SU-DHL-6 (cell line): ENCODE measurements at regions not wholly inside any gene's neighbourhood (a gene's known extent, or its start where the extent isn't known, plus 50 kb on each side); places are given as distances from the start of the nearest gene placed in this dataset.

ENCODE experiments used
- H2AFZ ChIP-seq: fragments of 200-600 bp; sonication (generic); 2 replicates; pipeline ENCODE4 v1.6.1; 2014; ENCODE audit warnings: low read depth, mild to moderate bottlenecking, moderate library complexity, mixed read lengths, antibody characterized with exemption, low read length; ENCODE audit not compliant: severe bottlenecking
- H3F3A ChIP-seq: fragments of 200-600 bp; shearing (Covaris generic); 2 replicates; pipeline ENCODE4 v1.6.0; 2016; ENCODE audit warnings: antibody characterized with exemption, mild to moderate bottlenecking; ENCODE audit not compliant: insufficient read depth
- H3K27ac ChIP-seq: fragments of 200-600 bp; sonication (generic); 2 replicates; pipeline ENCODE4 v1.5.1; 2016; ENCODE audit warnings: low read depth, mild to moderate bottlenecking, low read length, moderate library complexity, mixed read lengths
- H3K27me3 ChIP-seq: fragments of 200-600 bp; sonication (generic), shearing (Covaris generic); 2 replicates; pipeline ENCODE4 v1.6.0; 2014; ENCODE audit warnings: mild to moderate bottlenecking, low read length
- H3K36me3 ChIP-seq: fragments of 200-600 bp; sonication (generic); 2 replicates; pipeline ENCODE4 v1.6.1; 2014; ENCODE audit warnings: mild to moderate bottlenecking, low read length, mixed read lengths
- H3K4me2 ChIP-seq: fragments of 300-600, 200-600 bp; shearing (Covaris generic), sonication (generic); 2 replicates; pipeline ENCODE4 v1.6.0; 2014; ENCODE audit warnings: low read length, low read depth, mild to moderate bottlenecking; ENCODE audit not compliant: poor library complexity, severe bottlenecking
- H3K4me3 ChIP-seq: fragments of 200-600 bp; sonication (generic); 2 replicates; pipeline ENCODE4 v1.5.1; 2014; ENCODE audit warnings: antibody characterized with exemption, low read length, mild to moderate bottlenecking, mixed read lengths; ENCODE audit not compliant: insufficient read depth, poor library complexity, severe bottlenecking
- H3K79me2 ChIP-seq: fragments of 200-600 bp; sonication (generic); 2 replicates; pipeline ENCODE4 v1.6.1; 2014; ENCODE audit warnings: mild to moderate bottlenecking, low read length, moderate library complexity; ENCODE audit not compliant: insufficient read depth
- H3K9ac ChIP-seq: fragments of 200-600 bp; sonication (generic); 2 replicates; pipeline ENCODE4 v1.7.0; 2014; ENCODE audit warnings: mild to moderate bottlenecking, low read length
- H3K9me2 ChIP-seq: fragments of 200-600 bp; sonication (generic); replicated peaks from 2 replicates; pipeline ENCODE4 v1.6.1; 2014; ENCODE audit warnings: low read length; ENCODE audit not compliant: insufficient read depth
- H3K9me3 ChIP-seq: fragments of 200-600 bp; sonication (generic); 2 replicates; pipeline ENCODE4 v1.6.1; 2014; ENCODE audit warnings: low read length, mixed read lengths; ENCODE audit not compliant: insufficient read depth
- H4K20me1 ChIP-seq: fragments of 200-600 bp; sonication (generic); 2 replicates; pipeline ENCODE4 v1.6.1; 2014; ENCODE audit warnings: low read depth, mild to moderate bottlenecking, antibody characterized with exemption, low read length, moderate library complexity, mixed read lengths
- CTCF ChIP-seq: fragments of 200-600 bp; sonication (generic); IDR thresholded peaks from one replicate; pipeline ENCODE4 v1.5.1; 2017; ENCODE audit warnings: antibody characterized with exemption, mild to moderate bottlenecking, low read length, moderate library complexity; ENCODE audit not compliant: insufficient read depth, poor library complexity, severe bottlenecking
- EZH2phosphoT487 ChIP-seq: fragments of 200-600 bp; sonication (generic), shearing (Covaris generic); conservative IDR thresholded peaks from 2 replicates; pipeline ENCODE4 v1.6.1; 2018; ENCODE audit warnings: mild to moderate bottlenecking, antibody characterized with exemption, low read length, moderate library complexity, mixed read lengths

GRCh38 chr4:103934178-103934789 lies 214.5 kb upstream of the TACR3 start:
- Histone ChIP-seq H3F3A (no peaks in the 10 kb centered on the region), H3K27ac (no peak overlapping the region), H3K9me3 (no peaks in the 10 kb centered on the region), H3K9ac (no peak overlapping the region), H3K9me2 (no peaks in the 10 kb centered on the region), H3K27me3 (no peaks in the 10 kb centered on the region), H3K4me2 (no peak overlapping the region), H2AFZ (no peak overlapping the region), H4K20me1 (no peaks in the 10 kb centered on the region), H3K36me3 (no peaks in the 10 kb centered on the region), H3K4me3 (no peak overlapping the region), H3K79me2 (no peaks in the 10 kb centered on the region)
- TF ChIP-seq CTCF: peak; percentile 20
- TF ChIP-seq EZH2phosphoT487: no peak

- H3K79me2 ChIP-seq: no peaks in the 10 kb centered on the region
- H3K27ac ChIP-seq: no peak overlapping the region
- H4K20me1 ChIP-seq: no peaks in the 10 kb centered on the region
- H3K9ac ChIP-seq: no peak overlapping the region
- no peaks in the 10 kb centered on the region for H3K27me3 ChIP-seq
- H3K9me2 ChIP-seq: no peaks in the 10 kb centered on the region
- TF ChIP-seq CTCF: no peak
- TF ChIP-seq EZH2phosphoT487: no peak
- no peaks in the 10 kb centered on the region for H3K9me3 ChIP-seq
- H3K4me3 ChIP-seq: no peak overlapping the region
- no peak overlapping the region for H2AFZ ChIP-seq
- H3K36me3 ChIP-seq: no peaks in the 10 kb centered on the region
- no peaks in the 10 kb centered on the region for H3F3A ChIP-seq
- H3K4me2 ChIP-seq: no peak overlapping the region
Observed at GRCh38 chr4:103928370-103928769, 208.6 kb upstream of the TACR3 start.

GRCh38 chr4:103923551-103923950 lies 203.8 kb upstream of the TACR3 start:
- Histone ChIP-seq H2AFZ (no peak overlapping the region), H3K9me3 (no peaks in the 10 kb centered on the region), H3K36me3 (no peaks in the 10 kb centered on the region), H4K20me1 (no peaks in the 10 kb centered on the region), H3K9ac (no peak overlapping the region), H3K4me2 (no peak overlapping the region), H3K27me3 (no peaks in the 10 kb centered on the region), H3K79me2 (no peaks in the 10 kb centered on the region), H3K4me3 (no peak overlapping the region), H3K9me2 (no peaks in the 10 kb centered on the region), H3F3A (no peaks in the 10 kb centered on the region), H3K27ac (no peak overlapping the region)
- TF ChIP-seq CTCF (no peak), EZH2phosphoT487 (no peak)

GRCh38 chr4:103918214-103918613 lies 198.4 kb upstream of the TACR3 start:
- Histone ChIP-seq H3K4me2 (no peak overlapping the region), H3K79me2 (no peaks in the 10 kb centered on the region)

More at GRCh38 chr4:103918214-103918613, 198.4 kb upstream of the TACR3 start:
- H3K9me3 ChIP-seq: no peaks in the 10 kb centered on the region
- no peaks in the 10 kb centered on the region for H3K36me3 ChIP-seq
- no peaks in the 10 kb centered on the region for H3F3A ChIP-seq
- H3K9me2 ChIP-seq: no peaks in the 10 kb centered on the region
- no peaks in the 10 kb centered on the region for H3K27me3 ChIP-seq
- no peak for TF ChIP-seq CTCF
- TF ChIP-seq EZH2phosphoT487: no peak
- H2AFZ ChIP-seq: no peak overlapping the region
- no peak overlapping the region for H3K9ac ChIP-seq
- no peaks in the 10 kb centered on the region for H4K20me1 ChIP-seq
- H3K27ac ChIP-seq: no peak overlapping the region
- no peak overlapping the region for H3K4me3 ChIP-seq
